SIG-M5 treated with dmso at 0.1 percent for 504 hours (cell line): ENCODE measurements at regions not wholly inside any gene's neighbourhood (a gene's known extent, or its start where the extent isn't known, plus 50 kb on each side); places are given as distances from the start of the nearest gene placed in this dataset.

Experiments
- DNase-seq: peaks from one replicate; lab custom pipeline; 2025; ENCODE audit not compliant: unreplicated experiment; lab: John Stamatoyannopoulos, UW

GRCh38 chr22:34877506-34877905 lies 188.5 kb upstream of the ISX start:
- no peak for DNase-seq

DNA sequence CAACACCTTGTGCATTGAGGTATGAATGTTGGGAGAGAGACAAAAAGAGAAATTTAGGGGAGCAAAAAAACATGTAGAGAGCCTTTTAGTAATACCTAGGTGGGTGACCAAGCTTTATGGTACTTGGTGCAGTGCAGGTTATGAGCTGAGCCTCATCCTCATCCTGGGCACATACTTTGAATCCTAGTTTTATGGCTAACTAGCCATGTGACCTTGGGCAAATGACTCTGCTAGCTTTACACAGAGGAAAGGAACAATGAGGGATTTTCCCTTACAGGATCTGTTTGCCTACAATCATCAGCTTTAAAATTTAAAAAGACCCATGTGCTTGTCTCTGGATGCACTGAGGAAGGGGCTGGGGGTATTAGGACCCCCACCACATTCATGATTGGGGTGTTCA lies 187.8 kb upstream of the ISX start:
- no peak for DNase-seq

DNA sequence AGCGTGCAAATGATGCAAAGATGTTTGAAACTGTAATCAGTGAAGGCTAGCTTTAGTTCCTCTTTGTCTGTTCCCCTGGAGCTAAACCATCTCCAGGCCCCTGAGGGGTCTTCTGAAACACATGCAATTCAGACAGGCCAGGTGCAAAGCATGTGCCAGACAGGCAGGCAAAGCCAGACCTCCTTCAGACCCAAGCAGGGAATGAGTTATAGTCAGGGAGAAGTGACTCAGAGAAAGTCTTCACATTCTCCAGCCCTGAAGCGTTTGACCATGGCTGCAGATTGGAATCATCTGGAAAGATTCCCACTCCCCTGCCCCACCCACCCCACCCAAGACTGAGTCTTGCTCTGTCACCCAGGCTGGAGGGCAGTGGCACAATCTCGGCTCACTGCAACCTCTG lies 187.0 kb upstream of the ISX start:
- no peak for DNase-seq

- DNase-seq, result no peak
Observed at GRCh38 chr22:34880662-34881061, 185.3 kb upstream of the ISX start.

DNA sequence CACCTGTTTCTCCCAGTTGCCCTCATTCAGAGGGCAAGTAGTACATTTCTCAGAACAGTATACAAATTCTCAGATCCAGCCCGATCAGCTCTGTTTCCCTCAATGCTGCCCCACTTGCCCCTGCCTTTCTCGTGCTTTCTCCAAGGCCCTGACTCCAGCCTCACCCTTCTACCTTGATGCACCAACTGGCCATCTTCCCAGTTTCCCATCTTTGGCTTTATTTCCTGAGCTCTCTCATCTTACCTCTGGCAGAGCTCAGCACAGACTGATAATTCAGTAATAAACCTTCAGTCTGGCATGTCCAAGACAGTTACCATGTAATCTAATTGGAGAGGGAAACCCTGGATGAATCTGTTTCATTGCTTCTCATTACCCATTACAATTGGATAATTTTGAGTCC lies 184.5 kb upstream of the ISX start:
- no peak for DNase-seq

DNA sequence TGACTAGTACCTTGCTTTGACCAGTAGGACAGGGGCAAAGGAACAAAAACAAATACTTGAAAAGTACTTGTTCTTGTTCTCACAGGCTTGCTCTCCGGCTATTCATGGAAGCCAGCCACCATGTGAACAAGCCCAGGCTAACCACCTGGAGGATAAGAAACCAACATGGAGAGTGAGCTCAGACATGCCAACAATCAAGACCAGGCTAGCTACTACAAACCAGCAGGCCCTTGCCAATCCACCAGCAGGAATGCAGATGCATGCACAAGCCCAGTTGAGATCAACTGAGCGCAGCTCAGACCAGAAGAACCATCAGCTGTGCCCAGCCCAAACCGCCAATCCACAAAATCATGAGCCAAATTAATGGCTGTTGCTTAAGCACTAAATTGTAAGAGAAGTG lies 180.1 kb upstream of the ISX start:
- DNase-seq, result no peak

- no peak for DNase-seq
Observed at GRCh38 chr22:34886391-34886790, 179.6 kb upstream of the ISX start.

- DNase-seq, result no peak
Observed at GRCh38 chr22:34886812-34887211, 179.1 kb upstream of the ISX start.

DNA sequence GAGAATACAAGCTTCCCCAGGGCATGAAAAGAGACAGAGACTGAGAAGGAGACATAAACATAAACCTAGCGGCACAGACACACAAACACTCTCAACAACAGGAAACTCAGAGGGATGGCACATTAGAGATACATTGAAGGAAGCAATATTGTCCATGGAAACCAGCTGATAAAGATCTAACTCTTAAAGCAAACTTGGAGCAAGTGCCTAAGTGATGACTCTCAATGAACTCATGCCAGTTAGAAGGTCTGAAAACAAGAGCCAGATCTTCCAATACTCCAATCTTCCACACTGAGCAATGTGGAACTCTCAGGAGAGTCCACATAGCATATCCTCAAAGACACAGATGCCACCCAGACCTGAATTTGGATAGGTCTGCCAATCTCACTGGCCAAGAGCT lies 168.8 kb upstream of the ISX start:
- no peak for DNase-seq

DNA sequence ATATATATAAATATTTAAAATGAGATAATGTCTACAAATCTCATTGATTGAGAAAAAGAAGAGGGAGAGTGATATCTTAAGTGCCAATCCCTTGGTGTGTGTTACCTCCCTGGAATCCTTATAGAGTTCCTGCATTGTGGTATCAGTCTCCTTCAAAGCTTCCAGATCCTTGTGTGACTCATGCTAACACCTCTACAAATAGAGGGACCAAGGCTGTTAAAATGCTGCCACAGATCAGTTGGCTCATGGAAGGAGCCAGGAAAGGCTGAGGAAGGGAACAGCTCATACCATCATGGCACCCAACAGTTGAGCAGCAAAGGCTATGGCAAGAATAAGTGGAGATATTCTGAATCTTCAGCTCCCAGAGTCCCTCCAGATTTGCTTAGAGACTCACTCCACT lies 163.6 kb upstream of the ISX start:
- DNase-seq, result no peak

DNA sequence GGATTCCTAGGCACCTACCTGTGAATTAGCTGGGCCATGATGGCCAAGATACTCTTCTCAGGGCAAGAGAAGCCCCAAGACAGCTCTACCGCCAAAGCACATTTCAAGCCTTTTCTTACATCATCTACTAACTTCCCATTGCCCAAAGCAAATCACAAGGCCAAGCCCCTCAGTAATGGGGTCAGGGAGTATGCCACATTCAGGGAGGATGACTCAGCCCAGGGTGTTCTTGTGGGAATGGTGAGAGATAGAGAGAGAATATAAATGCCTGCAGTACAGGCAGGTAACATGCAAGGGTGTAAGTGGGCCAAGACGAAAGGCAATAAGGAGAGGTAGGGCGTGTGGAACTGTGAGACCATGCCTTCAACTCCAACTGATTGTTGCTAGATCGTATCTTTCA lies 162.5 kb upstream of the ISX start:
- no peak for DNase-seq

- DNase-seq, result no peak
Observed at GRCh38 chr22:34904486-34904885, 161.5 kb upstream of the ISX start.

DNA sequence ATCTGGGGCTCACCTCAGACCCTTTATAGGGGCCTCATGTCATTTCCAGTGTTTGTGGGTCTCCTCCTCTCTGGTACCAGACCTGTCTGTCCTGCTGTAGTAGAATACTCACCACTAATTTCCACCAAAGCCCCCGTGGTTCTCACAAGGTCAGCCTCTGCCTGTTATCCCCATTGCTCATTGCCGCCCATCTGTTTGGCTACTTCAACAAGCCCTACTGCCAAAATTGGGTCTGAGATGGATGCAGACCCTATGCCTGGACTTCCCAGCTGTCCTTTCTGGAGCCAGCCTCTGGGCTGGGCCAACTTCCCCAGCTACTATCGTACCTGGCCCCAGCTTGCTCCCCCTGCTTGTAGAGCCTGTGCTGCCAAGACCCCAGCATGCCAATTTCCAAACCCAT lies 152.1 kb upstream of the ISX start:
- DNase-seq, result no peak

- no peak for DNase-seq
Observed at GRCh38 chr22:34914846-34915245, 151.1 kb upstream of the ISX start.

DNA sequence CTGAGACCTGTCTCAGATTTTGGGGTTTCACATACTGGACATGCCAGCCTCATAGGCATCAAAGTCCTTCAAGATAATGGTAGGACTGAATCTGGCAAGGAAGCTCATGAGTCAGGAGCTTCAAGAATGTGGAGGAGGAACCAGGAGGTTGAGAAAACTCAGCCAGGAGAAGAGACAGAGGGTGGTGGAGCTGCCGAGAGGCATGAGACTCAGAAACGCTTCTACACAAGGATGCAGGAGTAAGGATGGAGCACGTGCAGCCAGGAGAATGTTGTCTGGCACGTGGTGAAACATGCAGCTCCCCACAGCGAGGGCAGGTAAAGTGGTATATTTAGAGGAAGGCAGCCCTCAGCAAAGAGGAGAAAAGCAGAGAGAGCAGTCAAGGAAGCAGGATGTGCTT lies 148.7 kb upstream of the ISX start:
- DNase-seq, result no peak

GRCh38 chr22:34931026-34931425 lies 134.9 kb upstream of the ISX start:
- no peak for DNase-seq

DNA sequence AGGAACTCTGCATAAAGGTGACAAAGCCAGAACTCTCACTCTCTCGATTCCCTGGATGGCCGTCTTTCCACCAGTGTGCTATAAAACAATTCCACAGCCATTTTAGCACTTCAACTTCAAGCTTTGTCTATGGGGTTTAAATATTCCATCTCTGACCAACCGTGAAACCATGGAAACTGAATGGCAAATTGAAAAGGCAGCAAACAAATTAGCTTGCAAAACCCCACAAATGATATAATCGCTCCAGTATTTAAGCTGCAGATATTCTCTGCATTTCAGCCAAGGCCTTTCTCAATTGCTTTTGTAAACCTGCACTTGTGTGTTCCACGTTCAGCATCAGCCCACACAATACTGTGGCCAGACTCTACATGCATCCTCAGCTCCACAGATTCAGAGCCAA lies 131.7 kb upstream of the ISX start:
- DNase-seq, result no peak

DNA sequence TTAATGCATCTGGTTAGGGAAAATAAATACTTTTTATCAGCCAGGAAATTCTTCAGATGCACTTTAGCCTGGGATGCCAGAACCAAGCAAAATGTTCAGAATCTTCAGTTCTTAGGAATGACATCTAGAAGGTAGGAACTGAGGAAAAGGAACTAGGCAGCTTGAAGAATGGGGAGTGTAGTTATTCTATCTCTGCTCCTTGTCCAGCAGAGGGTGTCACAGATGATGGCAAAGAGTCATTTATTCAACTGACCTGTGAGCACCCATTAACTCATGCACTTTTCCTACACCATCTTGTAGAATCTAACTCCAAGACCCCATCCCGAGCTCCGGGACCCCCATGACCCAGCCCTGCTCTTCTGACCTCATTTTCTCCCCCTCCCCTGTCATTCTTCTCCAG lies 122.1 kb upstream of the ISX start:
- DNase-seq, result no peak

- DNase-seq, result no peak
Observed at GRCh38 chr22:34946339-34946985, 119.5 kb upstream of the ISX start.

- no peak for DNase-seq
Observed at GRCh38 chr22:34950489-34950888, 115.5 kb upstream of the ISX start.

DNA sequence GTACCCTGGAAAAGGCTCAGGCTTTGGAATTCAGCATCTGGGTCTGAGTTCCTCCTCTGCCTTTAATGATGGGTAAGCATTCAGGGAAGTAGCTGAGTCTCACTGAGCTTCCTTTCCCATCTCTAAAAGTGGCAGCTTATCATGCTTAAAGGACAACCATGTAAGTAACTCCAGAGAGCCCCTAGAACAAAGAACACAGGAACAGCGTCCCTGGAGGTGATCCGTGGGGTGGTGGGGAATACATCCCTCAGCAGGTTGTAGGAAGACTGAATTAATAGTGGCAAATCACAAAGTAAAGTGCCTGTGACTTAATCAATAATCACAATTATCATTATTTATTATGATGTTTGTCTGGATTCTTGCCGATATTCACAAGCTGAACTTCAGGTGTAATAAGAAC lies 114.7 kb upstream of the ISX start:
- DNase-seq, result no peak

DNA sequence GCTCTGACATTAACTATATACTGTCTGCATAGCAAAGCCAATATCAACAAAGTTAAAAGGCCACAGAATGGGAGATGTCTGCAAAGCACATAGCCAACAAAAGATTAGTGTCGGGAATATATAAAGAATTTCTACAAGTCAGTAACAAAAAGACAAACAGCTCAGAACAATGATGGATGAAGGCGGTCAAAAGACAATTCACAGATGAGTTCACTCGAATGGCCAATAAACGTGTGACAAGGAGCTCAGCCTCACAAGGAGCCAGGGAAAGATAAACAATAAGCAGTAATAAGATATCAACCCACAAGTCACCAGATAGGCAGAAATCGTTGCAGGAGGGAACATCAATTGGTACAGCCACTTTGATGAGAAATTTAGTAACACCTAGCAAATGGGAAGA lies 106.0 kb upstream of the ISX start:
- DNase-seq, result no peak

- no peak for DNase-seq
Observed at GRCh38 chr22:34966980-34967565, 98.9 kb upstream of the ISX start.
